HEK293 (cell line): ENCODE measurements at regions not wholly inside any gene's neighbourhood (a gene's known extent, or its start where the extent isn't known, plus 50 kb on each side); places are given as distances from the start of the nearest gene placed in this dataset.
"Not testable (repeated sequence)": the region's sequence is repeated elsewhere in the genome, so short reads cannot be mapped to it uniquely, and the experiment has no call there.

Experiments
- CTCF ChIA-PET: fragments of 350-600 bp; formaldehyde crosslinking; extraction: SDS; loops from one replicate; lab custom pipeline; 2021; ENCODE audit warnings: antibody characterized with exemption; lab: Yijun Ruan, JAX
- POLR2A ChIA-PET: fragments of 300-600 bp; formaldehyde crosslinking; extraction: SDS; loops from one replicate; lab custom pipeline; 2020; ENCODE audit warnings: antibody characterized with exemption, inconsistent platforms; lab: Yijun Ruan, JAX
- H3K27ac ChIP-seq: fragments of 200-500 bp; sonication (Bioruptor generic); 2 replicates; pipeline ENCODE4 v1.5.1; 2014; ENCODE audit warnings: low read depth, low read length, control low read depth, inconsistent platforms; ENCODE audit errors: extremely low read depth
- H3K36me3 ChIP-seq, 2 experiments: fragments of 200-500 bp in 1 of 2; sonication (Bioruptor generic) in 1 of 2; 1 replicate in 1 of 2; 2 replicates in 1 of 2; pipeline ENCODE4 v1.5.1; 2014 to 2017; ENCODE audit warnings: inconsistent platforms in 2 of 2, low read length in 2 of 2; ENCODE audit not compliant: control insufficient read depth in 2 of 2, insufficient read depth in 1 of 2
- H3K4me1 ChIP-seq: fragments of 200-500 bp; sonication (Bioruptor generic); 2 replicates; pipeline ENCODE4 v1.5.1; 2014; ENCODE audit warnings: mild to moderate bottlenecking, low read length, inconsistent platforms; ENCODE audit not compliant: control insufficient read depth, insufficient read depth
- H3K4me3 ChIP-seq: 2 replicates; pipeline ENCODE4 v1.5.1; 2011; ENCODE audit warnings: low read depth, mild to moderate bottlenecking, control low read depth, low read length, moderate library complexity
- H3K9me3 ChIP-seq: fragments of 200-500 bp; sonication (Bioruptor generic); 2 replicates; pipeline ENCODE4 v1.5.1; 2014; ENCODE audit warnings: low read depth, low read length, inconsistent platforms; ENCODE audit not compliant: control insufficient read depth, insufficient read depth

DNA sequence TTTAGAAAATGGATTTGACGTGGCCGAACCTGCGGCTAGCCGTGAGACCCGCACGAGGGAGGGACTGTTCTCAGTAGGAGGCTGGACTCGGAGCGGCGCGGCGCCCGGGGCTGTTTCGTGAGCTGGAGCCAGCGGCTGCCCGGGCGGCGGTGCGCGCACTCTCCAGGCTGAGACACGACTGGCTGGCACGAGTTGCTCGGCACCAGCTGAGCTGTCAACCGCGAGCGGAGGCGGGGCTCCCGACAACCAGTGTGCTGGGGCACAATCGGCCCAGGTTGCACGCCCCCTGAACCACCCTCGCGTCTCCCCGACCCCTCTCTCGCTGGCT is 58.5 kb upstream of the NBPF26 start:
- H3K4me3 ChIP-seq, H3K9me3 ChIP-seq, POLR2A ChIA-PET, H3K4me1 ChIP-seq, H3K27ac ChIP-seq, CTCF ChIA-PET, H3K36me3 ChIP-seq: not testable (repeated sequence)

DNA sequence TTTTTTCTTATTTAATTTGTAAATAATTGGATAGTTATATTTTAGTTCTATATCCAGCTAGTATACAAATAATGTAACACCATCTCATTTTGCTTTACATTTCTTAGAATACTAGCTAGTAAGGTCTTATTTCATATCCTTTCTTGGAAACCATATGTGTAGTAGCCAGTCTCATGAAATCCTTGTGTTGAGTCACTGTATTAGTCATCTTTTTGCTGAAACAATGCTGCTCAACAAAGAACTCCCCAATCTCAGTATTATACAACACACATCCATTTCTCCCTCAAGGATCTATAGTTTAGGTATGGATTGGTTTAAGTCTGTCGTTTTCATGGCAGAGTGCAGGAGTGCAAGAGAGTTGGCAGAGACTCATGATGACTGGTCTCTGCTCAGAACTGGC is 55.6 kb upstream of the NBPF26 start:
- H3K4me1 ChIP-seq, H3K4me3 ChIP-seq, H3K27ac ChIP-seq, POLR2A ChIA-PET, H3K36me3 ChIP-seq, H3K9me3 ChIP-seq, CTCF ChIA-PET: not testable (repeated sequence)
